Right cardiac atrium (tissue), 5 donors: ENCODE measurements at regions not wholly inside any gene's neighbourhood (a gene's known extent, or its start where the extent isn't known, plus 50 kb on each side); places are given as distances from the start of the nearest gene placed in this dataset.
"Not testable (repeated sequence)": the region's sequence is repeated elsewhere in the genome, so short reads cannot be mapped to it uniquely, and the experiment has no call there.

Source experiments
- ATAC-seq, 2 donors: fragments of 200-7000 bp; cut with Tn5 transposase; one replicate each; pipeline versions ENCODE4 v1.8.0 to v1.9.1; 2020; ENCODE audit warnings: moderate library complexity in 2 of 2, mild to moderate bottlenecking in 1 of 2
- DNase-seq, 3 donors: peaks; one replicate each; pipeline ENCODE4 v3.0.0-alpha.2; 2020
- H3K27ac ChIP-seq: one replicate; pipeline ENCODE4 v1.5.1; 2013; ENCODE audit warnings: mild to moderate bottlenecking, low read length, control low read depth, moderate library complexity
- H3K27me3 ChIP-seq: one replicate; pipeline ENCODE4 v1.6.1; 2013; ENCODE audit not compliant: control insufficient read depth, insufficient read depth
- H3K4me1 ChIP-seq: one replicate; pipeline ENCODE4 v1.6.1; 2013; ENCODE audit warnings: low read length; ENCODE audit not compliant: control insufficient read depth, insufficient read depth
- H3K4me3 ChIP-seq: one replicate; pipeline ENCODE4 v1.5.1; 2013; ENCODE audit warnings: low read length, control low read depth
- H3K9me3 ChIP-seq: one replicate; pipeline ENCODE4 v1.6.1; 2013; ENCODE audit warnings: low read length; ENCODE audit not compliant: control insufficient read depth
- WGBS: extraction: QIAGEN DNeasy Blood & Tissue Kit; methylation state at CpG from one replicate; pipeline ENCODE4 v1.1.7; 2013; 5-methylcytosine and 5-hydroxymethylcytosine counted together
- intact Hi-C, 4 donors: fragments of 100-400 bp; cut with DNase I; formaldehyde crosslinking; loops; one replicate each; pipeline versions ENCODE4 v1.11.0 to v1.14.0; 2022 to 2023
- donor health status: healthy with polysubstance abuse.
- donor health status: DM: no; HTN: yes; CAD: no.
- donor health status: DM: no; HTN: no; CAD: no.
- donor health status: DM: no; HTN: yes; CAD: no; lungs with severe emphysema.
- donor health status: DM: yes; HTN: yes; CAD: no.

GRCh38 chr15:28459279-28459678 is 73.5 kb downstream of the GOLGA8G start:
- Histone ChIP-seq H3K4me3 (no peak overlapping the region), H3K4me1 (no peaks in the 10 kb centered on the region), H3K9me3 (no peaks in the 10 kb centered on the region), H3K27me3 (no peaks in the 10 kb centered on the region), H3K27ac (no peak overlapping the region)
- intact Hi-C loops: no loop called here
- 55% methylated on average over 1 of the region's 1 CpG for WGBS
- ATAC-seq: no peak
- no peak for DNase-seq

- H3K27me3 ChIP-seq, ATAC-seq, H3K4me3 ChIP-seq, intact Hi-C loops, H3K4me1 ChIP-seq, H3K9me3 ChIP-seq, H3K27ac ChIP-seq: not testable (repeated sequence)
- 90% methylated on average over 32 of the region's 32 CpGs for WGBS
- DNase-seq: peak; percentile 13 to 62 (median 49)
These were observed 75.3 kb downstream of the GOLGA8G start for GRCh38 chr15:28457396-28457932.

DNA sequence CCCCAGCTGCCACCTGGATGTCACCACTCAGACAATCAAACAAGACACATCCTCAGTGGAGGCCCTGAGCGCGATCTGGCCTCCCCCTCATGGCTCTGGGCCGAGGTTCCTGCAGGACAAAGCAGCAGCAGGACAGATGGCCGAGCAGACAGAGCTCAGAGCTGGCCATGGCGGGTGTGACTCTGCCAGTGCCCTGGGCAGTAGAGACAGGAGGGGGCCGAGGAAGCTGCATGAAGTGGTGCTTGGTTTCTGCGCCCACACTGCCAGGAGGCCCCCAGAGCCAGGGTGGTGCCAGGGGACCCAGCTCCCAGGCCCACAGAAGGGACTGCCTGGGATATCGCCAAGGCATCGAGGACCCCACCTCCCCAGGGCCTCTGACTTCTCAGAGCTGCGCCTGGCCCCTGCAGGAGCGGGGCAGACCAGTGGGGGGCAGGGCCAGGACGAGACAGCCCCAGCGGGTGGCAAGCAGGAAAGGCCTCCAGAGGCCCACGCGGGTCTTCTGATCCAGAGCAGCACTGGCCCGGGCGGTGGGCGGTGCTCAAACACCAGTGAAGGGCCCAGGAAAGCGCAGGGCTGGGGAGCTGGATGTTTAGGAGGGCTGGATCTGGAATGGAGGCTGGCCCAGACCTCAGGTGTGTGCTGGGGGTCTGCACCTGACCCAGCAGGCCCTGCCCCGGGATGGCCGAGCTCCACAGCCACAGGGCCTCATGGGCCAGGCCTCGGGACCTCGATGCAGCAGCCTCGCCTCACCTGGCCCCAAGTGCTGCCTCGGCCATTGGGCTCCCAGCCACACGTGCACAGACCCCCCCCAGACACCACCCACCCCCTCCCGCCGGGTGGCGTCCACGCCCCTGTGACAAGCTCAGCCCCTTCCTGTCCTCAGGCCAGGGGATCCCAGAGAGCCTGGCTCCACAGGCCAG is 76.0 kb downstream of the GOLGA8G start:
- Histone ChIP-seq H3K4me3 (no peak overlapping the region), H3K27ac (no peak overlapping the region), H3K9me3 (no peaks in the 10 kb centered on the region), H3K27me3 (no peaks in the 10 kb centered on the region), H3K4me1 (no peaks in the 10 kb centered on the region)
- ATAC-seq (no peak), DNase-seq (peak in 2 of 3 donors; percentile 43 to 44)
- WGBS: 82% methylated on average over 30 of the region's 30 CpGs
- intact Hi-C loops: no loop called here

DNA sequence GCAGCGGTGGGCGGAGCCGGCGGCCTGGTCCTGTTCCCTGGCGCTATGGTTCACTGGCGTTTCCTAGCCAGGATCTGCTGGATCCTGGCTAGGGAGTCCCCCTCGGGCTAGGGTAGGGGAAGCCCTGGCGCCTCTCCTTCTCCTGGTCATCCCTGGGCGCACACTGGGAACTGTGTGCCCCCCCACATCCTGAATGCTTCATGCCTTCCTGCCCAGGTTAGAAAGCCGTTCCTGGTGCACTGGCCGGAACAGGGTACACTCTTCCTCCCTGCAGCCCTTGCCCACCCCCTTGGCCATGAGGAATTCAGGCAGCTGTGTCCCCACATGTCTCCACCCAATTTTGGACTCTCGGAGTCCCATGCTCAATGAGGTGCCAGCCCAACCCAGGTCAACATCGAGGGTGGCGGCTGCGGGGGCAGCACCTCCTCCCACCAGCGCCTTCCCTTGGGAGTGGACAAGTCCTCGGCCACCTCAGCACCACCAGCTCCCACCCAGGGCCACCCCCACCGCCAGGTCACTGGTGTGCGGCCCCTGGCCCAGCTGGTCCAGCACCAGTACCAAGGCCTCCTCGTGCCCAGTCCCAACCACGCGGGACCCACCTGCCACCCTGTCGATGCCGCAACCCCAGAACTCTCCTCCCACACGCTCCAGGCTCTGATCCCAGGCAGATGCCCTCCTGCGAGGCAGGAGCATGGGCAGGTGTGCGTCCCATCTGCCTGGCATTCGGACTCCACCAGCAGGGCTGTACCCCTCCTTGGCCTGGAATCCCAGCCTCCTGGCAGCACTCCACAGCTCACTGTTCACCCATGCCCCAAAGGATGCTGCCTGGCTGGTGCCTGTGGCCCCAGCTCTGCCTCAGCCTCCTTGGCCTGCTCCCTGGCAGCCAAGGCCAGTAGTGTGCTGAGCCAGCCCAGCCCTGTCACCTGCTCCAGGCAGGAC is 77.0 kb downstream of the GOLGA8G start:
- intact Hi-C loops, H3K27me3 ChIP-seq, H3K4me1 ChIP-seq, H3K9me3 ChIP-seq, H3K4me3 ChIP-seq, H3K27ac ChIP-seq, ATAC-seq: not testable (repeated sequence)
- DNase-seq: peak; percentile 18 to 55 (median 46)
- 89% methylated on average over 22 of the region's 28 CpGs for WGBS

GRCh38 chr15:28454751-28455220 is 76.3 kb downstream of the GOLGA8F start:
- intact Hi-C loops, H3K4me3 ChIP-seq, H3K9me3 ChIP-seq, ATAC-seq, H3K27ac ChIP-seq, H3K27me3 ChIP-seq, H3K4me1 ChIP-seq: not testable (repeated sequence)
- 2% methylated on average over 39 of the region's 43 CpGs for WGBS
- DNase-seq: peak in 2 of 3 donors; percentile 22 to 42
